H1 (cell line): ENCODE measurements at regions not wholly inside any gene's neighbourhood (a gene's known extent, or its start where the extent isn't known, plus 50 kb on each side); places are given as distances from the start of the nearest gene placed in this dataset.

Source experiments
- BCL11A ChIP-seq, 2 experiments: IDR thresholded peaks; one replicate each; pipeline ENCODE4 v1.6.1; 2011; ENCODE audit warnings: low read depth in 2 of 2, low read length in 2 of 2, mild to moderate bottlenecking in 2 of 2
- CHD2 ChIP-seq: IDR thresholded peaks from 2 replicates; pipeline ENCODE4 v1.6.1; 2012; ENCODE audit warnings: low read length, improper control_type of control experiment
- CTCF ChIP-seq, 3 experiments: IDR thresholded peaks; 1 replicate in 2 of 3; 2 replicates in 1 of 3; pipeline versions ENCODE4 v1.5.1 to v1.6.1; 2011; ENCODE audit warnings: low read length in 3 of 3, mild to moderate bottlenecking in 3 of 3, inconsistent platforms in 2 of 3, low read depth in 1 of 3, moderate library complexity in 1 of 3; ENCODE audit not compliant: insufficient read depth in 1 of 3; ENCODE audit errors: control extremely low read depth in 1 of 3
- E2F6 ChIP-seq: IDR thresholded peaks from 2 replicates; pipeline ENCODE4 v1.6.1; 2012; ENCODE audit warnings: inconsistent platforms
- EP300 ChIP-seq, 2 experiments: IDR thresholded peaks; 1 replicate in 1 of 2; 2 replicates in 1 of 2; pipeline ENCODE4 v1.6.1; 2011 to 2012; ENCODE audit warnings: low read depth in 2 of 2, low read length in 2 of 2, mild to moderate bottlenecking in 2 of 2, borderline replicate concordance in 1 of 2, inconsistent platforms in 1 of 2, moderate library complexity in 1 of 2
- SIRT6 ChIP-seq: IDR thresholded peaks from one replicate; pipeline ENCODE4 v1.7.1; 2012; ENCODE audit warnings: low read length, inconsistent platforms
- USF2 ChIP-seq: IDR thresholded peaks from 2 replicates; pipeline ENCODE4 v1.6.1; 2011; ENCODE audit warnings: low read length, improper control_type of control experiment

- TF ChIP-seq EP300 (IDR thresholded peaks at IDR 0.05; ENCODE audit: borderline replicate concordance in 1 of 2, low read depth in 2 of 2, low read length in 2 of 2), result no peak
- no peak for TF ChIP-seq SIRT6
- TF ChIP-seq CTCF (IDR thresholded peaks at IDR 0.05; ENCODE audit: control extremely low read depth in 1 of 3, insufficient read depth in 1 of 3, low read depth in 1 of 3, low read length in 3 of 3), result no peak
- TF ChIP-seq USF2, result no peak
- TF ChIP-seq BCL11A (IDR thresholded peaks at IDR 0.05; ENCODE audit: low read depth in 2 of 2, low read length in 2 of 2), result no peak
- TF ChIP-seq CHD2, result no peak
- TF ChIP-seq E2F6, result no peak
These were observed 81.9 kb upstream of the ADAMTS2 start (continued) for GRCh38 chr5:179427032-179427675.
